K562 (cell line): ENCODE measurements at regions not wholly inside any gene's neighbourhood (a gene's known extent, or its start where the extent isn't known, plus 50 kb on each side); places are given as distances from the start of the nearest gene placed in this dataset.

Experiments used
- ATAC-seq: fragments of 200-7000 bp; cut with Tn5 transposase; 3 replicates; pipeline ENCODE4 v1.9.1; 2020; ENCODE audit warnings: moderate library complexity
- BruUV-seq: library from RNA; stranded (reverse); fragments of 400-500 nt; replicated peaks from 2 replicates; lab custom pipeline; 2021; lab: Mats Ljungman, UMichigan
- CTCF ChIA-PET: fragments of 300-600 bp; formaldehyde crosslinking; extraction: SDS; loops from one replicate; lab custom pipeline; 2021; ENCODE audit warnings: low intra/inter-chr PET ratio; lab: Yijun Ruan, JAX
- POLR2A ChIA-PET: fragments of 300-600, 350-650 bp; sonication (Branson Sonifier 250); formaldehyde crosslinking; extraction: SDS; loops from one replicate; lab custom pipeline; 2021; ENCODE audit warnings: antibody characterized with exemption, inconsistent platforms; lab: Yijun Ruan, JAX
- DNase-seq, 4 experiments: peaks; one replicate each; pipeline versions ENCODE4 v3.0.0 to v3.0.0-alpha.2; 2011 to 2018; ENCODE audit warnings: low spot score in 3 of 4, mixed read lengths in 3 of 4; ENCODE audit errors: extremely low read depth in 1 of 4
- FAIRE-seq: peaks from 2 replicates; lab custom pipeline; 2011; peaks lifted over from hg19 to GRCh38; lab: Jason Lieb, UNC
- H2AFZ ChIP-seq: 2 replicates; pipeline ENCODE4 v1.6.0; 2011; ENCODE audit warnings: low read depth, low read length, control low read depth, inconsistent platforms
- H3K27ac ChIP-seq: fragments of 200-600 bp; 3 replicates; pipeline ENCODE4 v1.8.0; 2011; ENCODE audit warnings: low read depth, mild to moderate bottlenecking, control low read depth, inconsistent platforms, low read length, moderate library complexity, mixed read lengths; ENCODE audit errors: extremely low read depth
- H3K27me3 ChIP-seq, 2 experiments: fragments of 300-600 bp in 1 of 2; 2 replicates in 1 of 2; 3 replicates in 1 of 2; pipeline versions ENCODE4 v1.6.0 to v1.8.0; 2011; ENCODE audit warnings: inconsistent platforms in 2 of 2, low read length in 2 of 2, mild to moderate bottlenecking in 1 of 2, mixed read lengths in 1 of 2, moderate library complexity in 1 of 2; ENCODE audit not compliant: control insufficient read depth in 2 of 2, insufficient read depth in 2 of 2
- H3K36me3 ChIP-seq: fragments of 300-600 bp; 3 replicates; pipeline ENCODE4 v1.8.0; 2011; ENCODE audit warnings: mild to moderate bottlenecking, low read length, inconsistent platforms; ENCODE audit not compliant: control insufficient read depth, insufficient read depth
- H3K4me1 ChIP-seq, 2 experiments: fragments of 200-600 bp in 1 of 2; replicated peaks in 1 of 2; 2 replicates in 1 of 2; 3 replicates in 1 of 2; pipeline versions ENCODE4 v1.5.1 to v1.8.0; 2011; ENCODE audit warnings: inconsistent platforms in 2 of 2, low read length in 2 of 2, mild to moderate bottlenecking in 1 of 2, mixed read lengths in 1 of 2, moderate library complexity in 1 of 2; ENCODE audit not compliant: control insufficient read depth in 2 of 2, insufficient read depth in 2 of 2
- H3K4me2 ChIP-seq: 2 replicates; pipeline ENCODE4 v1.6.1; 2011; ENCODE audit warnings: low read length, control low read depth, inconsistent platforms, mixed read lengths; ENCODE audit not compliant: insufficient read depth
- H3K4me3 ChIP-seq: fragments of 200-600 bp; sonication (generic), shearing (Covaris generic); 2 replicates; pipeline ENCODE4 v1.5.1; 2016; ENCODE audit warnings: control low read depth, inconsistent platforms
- H3K79me2 ChIP-seq: fragments of 200-600 bp; 3 replicates; pipeline ENCODE4 v1.8.0; 2011; ENCODE audit warnings: low read length, inconsistent platforms; ENCODE audit not compliant: control insufficient read depth, insufficient read depth
- H3K9ac ChIP-seq, 2 experiments: 2 replicates each; pipeline versions ENCODE4 v1.6.0 to v1.6.1; 2011; ENCODE audit warnings: low read depth in 2 of 2, low read length in 2 of 2, control low read depth in 1 of 2, inconsistent platforms in 1 of 2, mild to moderate bottlenecking in 1 of 2, mixed read lengths in 1 of 2; ENCODE audit not compliant: insufficient read depth in 1 of 2
- H3K9me1 ChIP-seq: one replicate; pipeline ENCODE4 v1.6.0; 2011; ENCODE audit warnings: inconsistent platforms, mild to moderate bottlenecking, low read length, moderate library complexity; ENCODE audit not compliant: control insufficient read depth, insufficient read depth
- H3K9me3 ChIP-seq: replicated peaks from 2 replicates; pipeline ENCODE4 v1.5.1; 2011; ENCODE audit warnings: low read depth, low read length, inconsistent platforms; ENCODE audit not compliant: control insufficient read depth, insufficient read depth
- H4K20me1 ChIP-seq: replicated peaks from 2 replicates; pipeline ENCODE4 v1.6.1; 2011; ENCODE audit warnings: low read length, inconsistent platforms, mixed read lengths; ENCODE audit not compliant: control insufficient read depth, insufficient read depth
- ATF4 ChIP-seq: fragments of 450-650 bp; formaldehyde crosslinking; IDR thresholded peaks from 2 replicates; pipeline ENCODE4 v1.4.0; 2022; ENCODE audit warnings: mild to moderate bottlenecking, moderate library complexity
- BACH1 ChIP-seq: fragments of 200-800 bp; sonication (Bioruptor generic); IDR thresholded peaks from 2 replicates; pipeline ENCODE4 v1.6.1; 2016; ENCODE audit warnings: missing genetic modification characterization, missing compliant biosample characterization
- CREB1 ChIP-seq, 2 experiments: sonication (generic) in 1 of 2; formaldehyde crosslinking in 1 of 2; IDR thresholded peaks; 2 replicates each; pipeline versions ENCODE4 v1.6.1 to v1.8.0; 2012 to 2022; ENCODE audit warnings: inconsistent platforms in 1 of 2, mild to moderate bottlenecking in 1 of 2, missing genetic modification reagents in 1 of 2, moderate library complexity in 1 of 2
- CTCF ChIP-seq, 3 experiments: IDR thresholded peaks in 2 of 3; conservative IDR thresholded peaks in 1 of 3; 2 replicates each; pipeline ENCODE4 v1.5.1; 2011 to 2012; ENCODE audit warnings: low read length in 3 of 3, mild to moderate bottlenecking in 3 of 3, control low read depth in 2 of 3, improper control_type of control experiment in 1 of 3, inconsistent platforms in 1 of 3, low read depth in 1 of 3, mixed read lengths in 1 of 3, moderate library complexity in 1 of 3; ENCODE audit not compliant: insufficient read depth in 2 of 3
- HES1 ChIP-seq: fragments of 450-650 bp; IDR thresholded peaks from 2 replicates; pipeline ENCODE4 v1.6.1; 2016; ENCODE audit warnings: low read depth, mild to moderate bottlenecking, moderate library complexity
- MYBL2 ChIP-seq, 2 experiments: fragments of 450-650 bp in 1 of 2; sonication (generic) in 1 of 2; formaldehyde crosslinking in 1 of 2; IDR thresholded peaks; 2 replicates each; pipeline versions ENCODE4 v1.6.1 to v1.8.1; 2017 to 2022; ENCODE audit warnings: borderline replicate concordance in 1 of 2, inconsistent platforms in 1 of 2, low read depth in 1 of 2, mild to moderate bottlenecking in 1 of 2, missing genetic modification reagents in 1 of 2, moderate library complexity in 1 of 2
- NRF1 ChIP-seq, 2 experiments: fragments of 450-650 bp; IDR thresholded peaks in 1 of 2; conservative IDR thresholded peaks in 1 of 2; 2 replicates each; pipeline ENCODE4 v1.6.1; 2014; ENCODE audit warnings: mild to moderate bottlenecking in 2 of 2
- RFX5 ChIP-seq: IDR thresholded peaks from 2 replicates; pipeline ENCODE4 v1.6.1; 2011; ENCODE audit warnings: low read depth, mild to moderate bottlenecking, improper control_type of control experiment, low read length
- SMARCE1 ChIP-seq: fragments of 450-650 bp; IDR thresholded peaks from 2 replicates; pipeline ENCODE4 v1.7.1; 2016; ENCODE audit warnings: mild to moderate bottlenecking
- SNRNP70 ChIP-seq: fragments of 200-400 bp; formaldehyde crosslinking; optimal IDR thresholded peaks from 2 replicates; pipeline ENCODE3; 2017; ENCODE audit warnings: low read depth, low read length
- ZBTB26 ChIP-seq: fragments of 450-650 bp; formaldehyde crosslinking; IDR thresholded peaks from 2 replicates; pipeline ENCODE4 v1.4.0; 2022; ENCODE audit warnings: missing genetic modification characterization
- ZNF277 ChIP-seq: fragments of 250-450 bp; sonication (Bioruptor Pico); IDR thresholded peaks from 2 replicates; pipeline ENCODE4 v1.8.0; 2022; ENCODE audit warnings: inconsistent platforms, mild to moderate bottlenecking, moderate library complexity, borderline replicate concordance
- ZNF449 ChIP-seq: fragments of 250-450 bp; sonication (Bioruptor Pico); IDR thresholded peaks from 2 replicates; pipeline ENCODE4 v1.8.0; 2022; ENCODE audit warnings: moderate library complexity, mild to moderate bottlenecking, inconsistent platforms
- WGBS: fragments of 100-300 bp; shearing (Covaris generic); methylation state at CpG from one replicate; pipeline ENCODE4 v1.1.6; 2016; ENCODE audit warnings: low coverage, mixed read lengths; ENCODE audit not compliant: insufficient coverage; ENCODE audit errors: missing lambda C conversion rate; 5-methylcytosine and 5-hydroxymethylcytosine counted together
- in situ Hi-C: fragments of 300-500 bp; cut with MboI; formaldehyde crosslinking; loops from 4 replicates; pipeline ENCODE4 v1.15.0; 2018; ENCODE audit warnings: inconsistent platforms, mixed read lengths
- intact Hi-C: fragments of 100-400 bp; cut with micrococcal nuclease; formaldehyde crosslinking; loops from 2 replicates; pipeline ENCODE4 v1.14.2; 2022

- Histone ChIP-seq H3K27ac (no peak overlapping the region), H3K4me3 (no peak overlapping the region), H3K79me2 (no peaks in the 10 kb centered on the region), H3K9me3 (no peaks in the 10 kb centered on the region), H3K4me2 (no peak overlapping the region), H3K9me1 (no peaks in the 10 kb centered on the region), H2AFZ (no peak overlapping the region), H3K27me3 (no peaks in the 10 kb centered on the region), H3K4me1 (no peaks in the 10 kb centered on the region), H3K36me3 (no peaks in the 10 kb centered on the region), H4K20me1 (no peaks in the 10 kb centered on the region), H3K9ac (no peak overlapping the region)
- intact Hi-C loops = no loop called here
- no peak for DNase-seq
- no peak for ATAC-seq
- CTCF ChIA-PET = no interaction called here
- FAIRE-seq = no peak
- 1% methylated on average over 7 of the region's 7 CpGs for WGBS
- POLR2A ChIA-PET = no interaction called here
- no TSS peak for BruUV-seq
- in situ Hi-C loops = no loop called here
- no peak for TF ChIP-seq SNRNP70
- no peak for TF ChIP-seq ZNF449 (CRISPR knock-in tag)
- no peak for TF ChIP-seq CTCF (IDR thresholded peaks at IDR 0.05 in 2 of 3, conservative IDR thresholded peaks at IDR 0.05 in 1 of 3; ENCODE audit: insufficient read depth in 2 of 3, low read depth in 1 of 3, low read length in 3 of 3)
- TF ChIP-seq MYBL2 (IDR thresholded peaks at IDR 0.05; ENCODE audit: low read depth) = no peak
- no peak for TF ChIP-seq MYBL2 (CRISPR knock-in tag; IDR thresholded peaks at IDR 0.05; ENCODE audit: borderline replicate concordance)
- TF ChIP-seq ZNF277 (CRISPR knock-in tag) = no peak
- TF ChIP-seq HES1 = no peak
- no peak for TF ChIP-seq BACH1 (tag)
- no peak for TF ChIP-seq SMARCE1
- no peak for TF ChIP-seq ZBTB26 (CRISPR knock-in tag)
- TF ChIP-seq RFX5 = no peak
- TF ChIP-seq ATF4 (CRISPR knock-in tag) = no peak
- no peak for TF ChIP-seq NRF1 (conservative IDR thresholded peaks at IDR 0.05 in 1 of 2, IDR thresholded peaks at IDR 0.05 in 1 of 2)
- no peak for TF ChIP-seq CREB1 (IDR thresholded peaks at IDR 0.05)
- no peak for TF ChIP-seq CREB1 (CRISPR knock-in tag; IDR thresholded peaks at IDR 0.05)
Measured at GRCh38 chr5:107286447-107287098, 384.2 kb downstream of the EFNA5 start.
